Type B pancreatic cell (in vitro differentiated cells): ENCODE measurements at regions not wholly inside any gene's neighbourhood (a gene's known extent, or its start where the extent isn't known, plus 50 kb on each side); places are given as distances from the start of the nearest gene placed in this dataset.
"Not testable (repeated sequence)": the region's sequence is repeated elsewhere in the genome, so short reads cannot be mapped to it uniquely, and the experiment has no call there.

Experiments used
- DNase-seq: peaks from one replicate; pipeline ENCODE4 v3.0.0; 2021; ENCODE audit warnings: mixed read lengths; ENCODE audit not compliant: unreplicated experiment; ENCODE audit errors: extremely low spot score
- H3K27ac Mint-ChIP-seq: 2 replicates; pipeline ENCODE4 v1.8.0; 2021; ENCODE audit warnings: mild to moderate bottlenecking, mixed read lengths
- H3K27me3 Mint-ChIP-seq: 2 replicates; pipeline ENCODE4 v1.8.0; 2021; ENCODE audit warnings: mixed read lengths
- H3K36me3 Mint-ChIP-seq: 2 replicates; pipeline ENCODE4 v1.8.0; 2021; ENCODE audit warnings: mixed read lengths
- H3K4me1 Mint-ChIP-seq: one replicate; pipeline ENCODE4 v1.8.0; 2021; ENCODE audit warnings: mixed read lengths; ENCODE audit not compliant: unreplicated experiment
- H3K4me3 Mint-ChIP-seq: 2 replicates; pipeline ENCODE4 v1.8.0; 2021; ENCODE audit warnings: mild to moderate bottlenecking, mixed read lengths
- H3K9me3 Mint-ChIP-seq: 2 replicates; pipeline ENCODE4 v1.8.0; 2021; ENCODE audit warnings: mixed read lengths
- TF ChIP-seq, protein P1 (sequence below): fragments of 200-600 bp; sonication (generic); conservative IDR thresholded peaks from 2 replicates; pipeline ENCODE4 v1.5.0; 2021; ENCODE audit warnings: antibody characterized with exemption, mild to moderate bottlenecking

DNA sequence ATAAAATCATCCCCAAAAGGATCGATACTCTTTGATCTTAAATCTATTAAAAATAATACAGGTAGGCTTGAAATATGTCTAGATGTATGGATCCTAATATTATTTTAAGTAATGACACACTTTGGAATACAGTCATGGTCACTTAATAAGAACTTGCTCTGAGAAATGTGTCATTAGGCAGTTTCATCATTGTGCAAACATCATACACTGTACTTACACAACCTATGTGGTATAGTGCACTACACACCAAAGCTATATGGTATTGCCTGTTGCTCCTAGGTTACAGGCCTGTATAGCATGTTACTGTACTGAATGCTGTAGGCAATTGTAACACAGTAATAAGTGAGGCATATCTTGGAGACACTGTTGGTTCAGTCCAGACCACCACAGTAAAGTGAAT, 307.1 kb downstream of the RAP2B start:
- no peak overlapping the region for H3K4me3 Mint-ChIP-seq
- no peak for DNase-seq
- no peaks in the 10 kb centered on the region for H3K27me3 Mint-ChIP-seq
- H3K9me3 Mint-ChIP-seq, result no peaks in the 10 kb centered on the region
- H3K27ac Mint-ChIP-seq, result no peak overlapping the region
- H3K36me3 Mint-ChIP-seq, result no peaks in the 10 kb centered on the region
- TF ChIP-seq, protein P1, sequence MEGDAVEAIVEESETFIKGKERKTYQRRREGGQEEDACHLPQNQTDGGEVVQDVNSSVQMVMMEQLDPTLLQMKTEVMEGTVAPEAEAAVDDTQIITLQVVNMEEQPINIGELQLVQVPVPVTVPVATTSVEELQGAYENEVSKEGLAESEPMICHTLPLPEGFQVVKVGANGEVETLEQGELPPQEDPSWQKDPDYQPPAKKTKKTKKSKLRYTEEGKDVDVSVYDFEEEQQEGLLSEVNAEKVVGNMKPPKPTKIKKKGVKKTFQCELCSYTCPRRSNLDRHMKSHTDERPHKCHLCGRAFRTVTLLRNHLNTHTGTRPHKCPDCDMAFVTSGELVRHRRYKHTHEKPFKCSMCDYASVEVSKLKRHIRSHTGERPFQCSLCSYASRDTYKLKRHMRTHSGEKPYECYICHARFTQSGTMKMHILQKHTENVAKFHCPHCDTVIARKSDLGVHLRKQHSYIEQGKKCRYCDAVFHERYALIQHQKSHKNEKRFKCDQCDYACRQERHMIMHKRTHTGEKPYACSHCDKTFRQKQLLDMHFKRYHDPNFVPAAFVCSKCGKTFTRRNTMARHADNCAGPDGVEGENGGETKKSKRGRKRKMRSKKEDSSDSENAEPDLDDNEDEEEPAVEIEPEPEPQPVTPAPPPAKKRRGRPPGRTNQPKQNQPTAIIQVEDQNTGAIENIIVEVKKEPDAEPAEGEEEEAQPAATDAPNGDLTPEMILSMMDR, result no peak
- no peaks in the 10 kb centered on the region for H3K4me1 Mint-ChIP-seq

DNA sequence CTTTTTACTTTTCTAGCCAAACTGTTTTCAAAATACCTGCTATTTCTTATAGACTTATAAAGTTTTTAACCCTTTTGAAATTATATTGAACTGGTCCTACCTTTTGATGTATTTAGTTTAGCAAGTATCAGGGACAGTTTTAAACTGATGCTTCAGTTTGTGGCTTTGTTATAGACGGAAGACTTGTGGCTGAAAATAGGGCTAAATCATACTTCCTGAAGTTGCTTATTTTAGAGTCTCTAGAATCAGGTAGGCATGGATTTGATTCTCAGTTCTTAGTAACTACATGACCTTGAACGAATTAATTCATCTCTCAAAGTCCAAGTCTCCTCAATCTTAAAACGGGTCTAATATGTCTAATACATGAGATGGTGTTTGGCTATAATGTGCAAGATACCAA, 322.8 kb downstream of the RAP2B start:
- Mint-ChIP-seq H3K27me3 (no peaks in the 10 kb centered on the region), H3K4me3 (no peak overlapping the region), H3K27ac (no peak overlapping the region), H3K36me3 (no peaks in the 10 kb centered on the region), H3K9me3 (no peaks in the 10 kb centered on the region), H3K4me1 (no peaks in the 10 kb centered on the region)
- TF ChIP-seq, protein P1, result no peak
- DNase-seq, result no peak

DNA sequence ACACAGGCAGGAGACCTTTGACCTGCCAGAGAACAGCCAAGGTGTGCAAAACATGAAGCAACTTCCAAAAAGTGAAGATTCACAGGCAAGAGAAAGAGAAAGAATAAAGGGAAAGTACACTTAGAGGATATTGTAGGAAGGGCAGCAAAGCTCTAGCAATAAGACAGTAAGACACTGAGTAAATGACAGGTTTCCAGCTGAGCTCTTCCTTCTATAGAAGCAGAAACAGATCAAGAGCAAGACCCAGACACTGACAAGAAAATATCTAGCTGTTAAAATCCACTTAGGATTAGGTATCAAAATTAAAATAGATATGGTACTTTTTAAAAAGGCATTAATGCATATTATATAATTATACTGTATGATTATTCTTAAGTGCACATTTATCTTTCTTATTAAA, 333.4 kb downstream of the RAP2B start:
- no peak overlapping the region for H3K4me3 Mint-ChIP-seq
- no peak for DNase-seq
- H3K36me3 Mint-ChIP-seq, result no peaks in the 10 kb centered on the region
- TF ChIP-seq, protein P1, result no peak
- H3K9me3 Mint-ChIP-seq, result no peaks in the 10 kb centered on the region
- no peak overlapping the region for H3K27ac Mint-ChIP-seq
- no peaks in the 10 kb centered on the region for H3K27me3 Mint-ChIP-seq
- H3K4me1 Mint-ChIP-seq, result no peaks in the 10 kb centered on the region

DNA sequence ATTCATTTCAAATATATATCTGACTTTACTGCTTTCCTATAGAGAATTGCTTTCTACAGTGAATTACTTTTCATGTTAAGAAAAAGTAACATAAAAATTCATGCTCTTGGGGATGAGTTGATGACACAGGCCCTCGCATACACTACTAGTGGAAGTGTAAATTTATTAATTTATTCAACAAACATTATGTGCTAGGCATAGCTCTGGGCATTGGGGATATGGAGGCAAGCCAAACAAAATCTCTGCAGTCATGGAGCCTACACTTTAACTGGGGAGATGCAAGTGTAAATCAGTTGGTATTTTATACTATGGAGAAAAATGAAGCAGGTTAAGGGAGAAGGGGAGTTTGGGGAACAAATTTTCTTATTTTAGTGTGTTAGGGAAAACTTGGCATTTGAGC, 340.7 kb downstream of the RAP2B start:
- no peaks in the 10 kb centered on the region for H3K9me3 Mint-ChIP-seq
- TF ChIP-seq, protein P1, result no peak
- DNase-seq, result no peak
- no peak overlapping the region for H3K27ac Mint-ChIP-seq
- H3K36me3 Mint-ChIP-seq, result no peaks in the 10 kb centered on the region
- no peak overlapping the region for H3K4me3 Mint-ChIP-seq
- H3K4me1 Mint-ChIP-seq, result no peaks in the 10 kb centered on the region
- H3K27me3 Mint-ChIP-seq, result no peaks in the 10 kb centered on the region

DNA sequence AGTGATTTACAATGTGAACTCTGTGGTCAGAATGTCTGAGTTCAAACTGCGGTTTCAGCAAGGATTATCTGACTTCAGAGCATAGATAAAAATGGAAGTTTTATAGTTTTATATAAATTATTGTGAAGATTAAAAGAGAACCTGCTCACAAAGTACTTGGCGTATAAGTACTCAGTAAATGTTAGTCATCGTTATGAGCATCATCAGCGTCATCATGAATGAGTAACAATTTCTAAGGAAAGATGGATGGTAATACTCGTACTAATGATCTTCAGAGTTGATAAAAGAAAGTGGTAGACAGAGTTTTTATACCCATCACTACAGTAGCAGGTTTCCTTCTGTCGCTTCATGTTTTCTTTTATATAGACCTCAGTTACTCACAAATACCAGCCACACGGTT, 341.8 kb downstream of the RAP2B start:
- Mint-ChIP-seq H3K27ac (no peak overlapping the region), H3K9me3 (no peaks in the 10 kb centered on the region), H3K36me3 (no peaks in the 10 kb centered on the region), H3K4me1 (no peaks in the 10 kb centered on the region), H3K27me3 (no peaks in the 10 kb centered on the region), H3K4me3 (no peak overlapping the region)
- TF ChIP-seq, protein P1, result no peak
- DNase-seq, result no peak

DNA sequence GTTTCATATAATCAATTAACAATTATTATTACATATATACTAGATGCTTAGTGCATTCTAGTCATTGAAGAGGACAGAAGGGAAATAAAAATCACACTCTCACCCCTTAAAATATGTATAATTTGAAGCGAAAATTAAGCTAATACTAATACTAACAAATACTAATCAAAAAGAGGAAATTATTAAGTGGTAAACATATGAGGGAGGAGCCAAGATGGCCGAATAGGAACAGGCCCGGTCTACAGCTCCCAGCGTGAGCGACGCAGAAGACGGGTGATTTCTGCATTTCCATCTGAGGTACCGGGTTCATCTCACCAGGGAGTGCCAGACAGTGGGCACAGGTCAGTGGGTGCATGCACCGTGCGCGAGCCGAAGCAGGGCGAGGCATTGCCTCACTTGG, 344.2 kb downstream of the RAP2B start:
- H3K4me3 Mint-ChIP-seq, H3K4me1 Mint-ChIP-seq, H3K9me3 Mint-ChIP-seq, H3K36me3 Mint-ChIP-seq, H3K27ac Mint-ChIP-seq, DNase-seq, H3K27me3 Mint-ChIP-seq: not testable (repeated sequence)

DNA sequence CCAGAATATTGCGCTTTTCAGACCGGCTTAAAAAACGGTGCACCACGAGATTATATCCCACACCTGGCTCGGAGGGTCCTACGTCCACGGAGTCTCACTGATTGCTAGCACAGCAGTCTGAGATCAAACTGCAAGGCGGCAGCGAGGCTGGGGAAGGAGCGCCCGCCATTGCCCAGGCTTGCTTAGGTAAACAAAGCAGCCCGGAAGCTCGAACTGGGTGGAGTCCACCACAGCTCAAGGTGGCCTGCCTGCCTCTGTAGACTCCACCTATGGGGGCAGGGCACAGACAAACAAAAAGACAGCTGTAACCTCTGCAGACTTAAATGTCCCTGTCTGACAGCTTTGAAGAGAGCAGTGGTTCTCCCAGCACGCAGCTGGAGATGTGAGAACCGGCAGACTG, 344.7 kb downstream of the RAP2B start:
- not testable (repeated sequence) for DNase-seq

More for the DNA sequence above, 344.7 kb downstream of the RAP2B start:
- H3K4me1 Mint-ChIP-seq, H3K9me3 Mint-ChIP-seq, H3K27ac Mint-ChIP-seq, H3K36me3 Mint-ChIP-seq, H3K4me3 Mint-ChIP-seq, H3K27me3 Mint-ChIP-seq: not testable (repeated sequence)
